ENCODE measurements at regions not wholly inside any gene's neighbourhood (a gene's known extent, or its start where the extent isn't known, plus 50 kb on each side); places are given as distances from the start of the nearest gene placed in this dataset.
"Not testable (repeated sequence)": the region's sequence is repeated elsewhere in the genome, so short reads cannot be mapped to it uniquely, and the experiment has no call there.

- DNase-seq: no peak
These were observed 54.2 kb upstream of the ANKRD1 start for GRCh38 chr10:90975096-90975495.

GRCh38 chr10:90977162-90977854 is 56.4 kb upstream of the ANKRD1 start:
- DNase-seq: no peak

GRCh38 chr10:90977855-90978486 is 57.1 kb upstream of the ANKRD1 start:
- DNase-seq: no peak

- no peak for DNase-seq
These were observed 61.6 kb upstream of the ANKRD1 start for GRCh38 chr10:90982406-90983008.

- no peak for DNase-seq
These were observed 63.1 kb upstream of the ANKRD1 start for GRCh38 chr10:90983914-90984549.

GRCh38 chr10:90984898-90985297 is 64.0 kb upstream of the ANKRD1 start:
- no peak for DNase-seq

GRCh38 chr10:90985321-90985933 is 64.5 kb upstream of the ANKRD1 start:
- DNase-seq: no peak

- no peak for DNase-seq
These were observed 65.4 kb upstream of the ANKRD1 start for GRCh38 chr10:90986136-90986760.

GRCh38 chr10:90986870-90987269 is 66.0 kb upstream of the ANKRD1 start:
- DNase-seq: no peak

- DNase-seq: no peak
These were observed 66.5 kb upstream of the ANKRD1 start for GRCh38 chr10:90987383-90987782.

GRCh38 chr10:90988024-90988423 is 67.1 kb upstream of the ANKRD1 start:
- no peak for DNase-seq

- no peak for DNase-seq
These were observed 67.9 kb upstream of the ANKRD1 start for GRCh38 chr10:90988802-90989201.

- no peak for DNase-seq
These were observed 68.5 kb upstream of the ANKRD1 start for GRCh38 chr10:90989378-90989777.

- DNase-seq: no peak
These were observed 71.6 kb upstream of the ANKRD1 start for GRCh38 chr10:90992462-90992861.

- no peak for DNase-seq
These were observed 72.5 kb upstream of the ANKRD1 start for GRCh38 chr10:90993340-90993739.

- DNase-seq: no peak
These were observed 76.8 kb upstream of the ANKRD1 start for GRCh38 chr10:90997670-90998069.

GRCh38 chr10:90998733-90999511 is 78.0 kb upstream of the ANKRD1 start:
- no peak for DNase-seq

- DNase-seq: no peak
These were observed 78.8 kb upstream of the ANKRD1 start for GRCh38 chr10:90999512-91000172.

GRCh38 chr10:91000470-91000869 is 79.6 kb upstream of the ANKRD1 start:
- no peak for DNase-seq

- DNase-seq: no peak
These were observed 80.1 kb upstream of the ANKRD1 start for GRCh38 chr10:91000985-91001384.

- no peak for DNase-seq
These were observed 81.8 kb upstream of the ANKRD1 start for GRCh38 chr10:91002656-91003055.

GRCh38 chr10:91003379-91003778 is 82.5 kb upstream of the ANKRD1 start:
- DNase-seq: not testable (repeated sequence)
